ENCODE measurements at regions not wholly inside any gene's neighbourhood (a gene's known extent, or its start where the extent isn't known, plus 50 kb on each side); places are given as distances from the start of the nearest gene placed in this dataset.

DNA sequence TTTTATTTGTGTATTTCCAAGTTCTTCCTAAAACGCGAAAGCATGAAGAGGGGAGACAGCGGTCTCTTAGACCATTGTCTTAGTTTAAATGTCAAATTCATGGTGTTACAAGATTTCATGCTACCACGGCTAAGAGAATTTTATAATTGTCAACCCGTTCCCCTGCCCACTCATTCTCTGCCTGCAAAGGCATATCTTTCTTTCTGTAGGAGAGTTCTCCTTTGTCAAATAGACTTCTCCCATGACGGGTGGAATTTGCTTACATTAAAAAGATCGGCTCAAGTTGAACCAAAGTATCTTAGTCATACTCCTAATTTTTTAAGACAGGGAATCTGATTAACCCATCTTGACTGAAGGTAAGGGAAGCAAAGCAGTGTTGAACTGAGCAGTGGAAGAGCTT, 539.2 kb downstream of the REEP3 start:
- no TSS peak for BruUV-seq (replicated peaks)
- Mint-ChIP-seq H3K9me3 (ENCODE audit: unreplicated experiment) (no peaks in the 10 kb centered on the region), H3K36me3 (ENCODE audit: insufficient read depth, unreplicated experiment) (no peaks in the 10 kb centered on the region), H3K27ac (ENCODE audit: low read depth, unreplicated experiment) (no peak overlapping the region), H3K27me3 (ENCODE audit: insufficient read depth, unreplicated experiment) (no peaks in the 10 kb centered on the region), H3K4me1 (ENCODE audit: insufficient read depth, unreplicated experiment) (no peaks in the 10 kb centered on the region), H3K4me3 (ENCODE audit: unreplicated experiment) (no peak overlapping the region)
- POLR2A ChIA-PET, result interaction anchor here (0.6 kb wide), 1 partner anchor 212 kb away, joined by 3 read pairs; no protein-coding TSS in a partner anchor
- intact Hi-C loops (cut with micrococcal nuclease), result no loop called here
- TF ChIP-seq CTCF (IDR thresholded peaks at IDR 0.05; ENCODE audit: unreplicated experiment), result no peak
- DNase-seq (ENCODE audit: unreplicated experiment), result no peak
- CTCF ChIA-PET, result interaction anchor here (0.7 kb wide), 2 partner anchors 22 to 276 kb away, joined by 3 read pairs; no protein-coding TSS in a partner anchor

- no peaks in the 10 kb centered on the region for H3K36me3 Mint-ChIP-seq (ENCODE audit: insufficient read depth, unreplicated experiment)
- no peak for TF ChIP-seq CTCF (IDR thresholded peaks at IDR 0.05; ENCODE audit: unreplicated experiment)
- POLR2A ChIA-PET, result no interaction called here
- no peak overlapping the region for H3K27ac Mint-ChIP-seq (ENCODE audit: low read depth, unreplicated experiment)
- H3K27me3 Mint-ChIP-seq (ENCODE audit: insufficient read depth, unreplicated experiment), result no peaks in the 10 kb centered on the region
- no peaks in the 10 kb centered on the region for H3K4me1 Mint-ChIP-seq (ENCODE audit: insufficient read depth, unreplicated experiment)
- no peak for DNase-seq (ENCODE audit: unreplicated experiment)
- intact Hi-C loops (cut with micrococcal nuclease), result no loop called here
- H3K4me3 Mint-ChIP-seq (ENCODE audit: unreplicated experiment), result no peak overlapping the region
- CTCF ChIA-PET, result interaction anchor here (0.6 to 1.5 kb wide), 3 partner anchors 21 to 466 kb away, joined by 3 to 4 read pairs (median 3); no protein-coding TSS in a partner anchor
- no peaks in the 10 kb centered on the region for H3K9me3 Mint-ChIP-seq (ENCODE audit: unreplicated experiment)
- BruUV-seq (replicated peaks), result no TSS peak
Observed at GRCh38 chr10:64062793-64063192, 541.6 kb downstream of the REEP3 start.

DNA sequence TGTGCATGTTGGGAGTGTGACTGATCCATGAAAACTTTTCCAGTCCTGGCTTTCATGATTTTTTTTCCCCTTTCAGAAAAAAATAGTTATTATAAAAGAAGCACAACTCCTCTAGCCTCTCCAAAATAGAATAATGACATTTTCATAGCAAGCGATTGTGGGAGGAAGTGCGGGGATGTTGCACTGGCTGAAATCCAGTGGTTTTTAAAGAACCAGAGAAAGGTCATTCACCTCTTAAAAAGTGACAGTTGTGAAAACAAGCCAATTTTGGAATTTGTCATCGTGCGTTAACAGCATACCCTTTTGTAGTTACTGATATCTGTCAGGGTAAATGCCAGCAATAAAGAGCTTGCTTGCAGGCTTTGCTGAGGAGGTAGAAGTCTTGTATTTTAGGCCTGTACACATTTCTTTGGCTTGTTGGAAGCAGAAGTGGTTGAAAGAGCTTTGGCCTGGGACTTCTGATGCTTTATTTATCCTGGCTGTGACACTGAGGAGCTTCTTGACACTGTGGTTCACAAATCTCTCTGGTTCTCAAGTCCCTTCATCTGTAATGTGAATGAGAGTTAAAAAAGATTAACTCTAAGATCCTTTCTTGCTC, 545.9 kb downstream of the REEP3 start:
- Mint-ChIP-seq H3K36me3 (ENCODE audit: insufficient read depth, unreplicated experiment) (no peaks in the 10 kb centered on the region), H3K9me3 (ENCODE audit: unreplicated experiment) (no peaks in the 10 kb centered on the region), H3K4me1 (ENCODE audit: insufficient read depth, unreplicated experiment) (peaks cover 6% of the 10 kb centered on the region), H3K27ac (ENCODE audit: low read depth, unreplicated experiment) (no peak overlapping the region), H3K4me3 (ENCODE audit: unreplicated experiment) (no peak overlapping the region), H3K27me3 (ENCODE audit: insufficient read depth, unreplicated experiment) (no peaks in the 10 kb centered on the region)
- intact Hi-C loops (cut with micrococcal nuclease), result no loop called here
- ChIA-PET CTCF (no interaction called here), POLR2A (no interaction called here)
- no TSS peak for BruUV-seq (replicated peaks)
- no peak for TF ChIP-seq CTCF (IDR thresholded peaks at IDR 0.05; ENCODE audit: unreplicated experiment)
- DNase-seq (ENCODE audit: unreplicated experiment), result no peak

DNA sequence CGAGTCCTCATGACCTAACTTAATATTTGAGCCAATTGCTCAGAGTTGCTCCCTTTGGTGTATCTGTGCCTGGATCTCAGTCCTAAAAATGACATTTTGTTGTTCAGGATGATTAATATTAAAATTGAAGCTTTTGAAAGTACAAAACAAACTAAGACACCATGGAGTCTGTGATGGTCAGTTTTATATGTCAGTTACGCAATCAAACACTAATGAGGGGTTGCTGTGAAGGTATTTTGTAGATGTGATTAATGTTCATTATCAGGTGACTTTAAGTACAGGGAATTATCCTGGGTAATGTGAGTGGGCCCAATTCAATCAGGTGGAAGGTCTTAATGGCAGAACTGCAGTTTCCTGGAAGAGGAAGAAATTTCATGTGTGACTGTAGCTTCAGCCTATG, 546.7 kb downstream of the REEP3 start:
- Mint-ChIP-seq H3K4me3 (ENCODE audit: unreplicated experiment) (no peak overlapping the region), H3K9me3 (ENCODE audit: unreplicated experiment) (no peaks in the 10 kb centered on the region), H3K4me1 (ENCODE audit: insufficient read depth, unreplicated experiment) (peaks cover 6% of the 10 kb centered on the region), H3K36me3 (ENCODE audit: insufficient read depth, unreplicated experiment) (no peaks in the 10 kb centered on the region), H3K27me3 (ENCODE audit: insufficient read depth, unreplicated experiment) (no peaks in the 10 kb centered on the region), H3K27ac (ENCODE audit: low read depth, unreplicated experiment) (no peak overlapping the region)
- TF ChIP-seq CTCF (IDR thresholded peaks at IDR 0.05; ENCODE audit: unreplicated experiment), result no peak
- BruUV-seq (replicated peaks), result no TSS peak
- no peak for DNase-seq (ENCODE audit: unreplicated experiment)
- ChIA-PET CTCF (no interaction called here), POLR2A (no interaction called here)
- intact Hi-C loops (cut with micrococcal nuclease), result no loop called here

Data from MCF 10A (cell line).